Fibroblast of skin of abdomen (primary cell): ENCODE measurements at regions not wholly inside any gene's neighbourhood (a gene's known extent, or its start where the extent isn't known, plus 50 kb on each side); places are given as distances from the start of the nearest gene placed in this dataset.

Experiments
- DNase-seq: peaks from one replicate; pipeline ENCODE4 v3.0.0-alpha.2; 2013

- DNase-seq = no peak
Observed at GRCh38 chr4:89665662-89666061, 171.3 kb downstream of the SNCA start.

GRCh38 chr4:89664521-89664920 lies 172.4 kb downstream of the SNCA start:
- DNase-seq = no peak

DNA sequence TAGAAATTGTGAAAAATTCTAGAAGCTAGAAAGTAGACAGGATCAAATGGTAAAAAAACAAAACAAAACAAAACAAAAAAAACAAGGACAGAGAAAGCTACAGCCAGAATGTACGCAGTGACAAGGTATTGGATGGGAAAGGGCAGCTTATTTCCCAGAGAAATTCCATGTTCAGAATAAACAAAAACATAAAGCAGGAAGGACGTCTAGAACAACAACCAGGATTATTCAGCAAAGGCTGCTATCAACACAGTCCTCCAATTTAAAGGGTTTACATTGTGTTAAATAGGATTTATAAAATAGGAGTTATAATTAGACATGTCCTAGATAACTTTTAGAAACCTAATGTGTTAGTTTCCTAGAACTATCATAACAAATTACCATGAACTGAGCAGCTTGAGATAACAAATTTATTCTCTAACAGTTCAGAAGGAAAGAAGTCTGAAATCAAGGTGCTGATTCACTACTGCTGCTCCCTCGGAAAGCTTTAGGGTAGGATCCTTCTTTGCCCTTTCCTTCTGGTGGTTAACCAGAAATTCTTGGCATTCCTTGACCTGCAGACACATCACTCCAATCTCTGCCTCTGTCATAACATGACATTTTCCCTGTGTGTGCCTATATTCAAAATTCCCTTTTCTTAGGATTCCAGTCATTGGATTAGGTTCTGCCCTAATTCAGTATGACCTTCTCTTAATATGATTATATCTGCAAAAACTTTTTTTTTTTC lies 175.6 kb downstream of the SNCA start:
- peak; percentile 73 for DNase-seq

GRCh38 chr4:89660444-89661172 lies 176.4 kb downstream of the SNCA start:
- DNase-seq = no peak

DNA sequence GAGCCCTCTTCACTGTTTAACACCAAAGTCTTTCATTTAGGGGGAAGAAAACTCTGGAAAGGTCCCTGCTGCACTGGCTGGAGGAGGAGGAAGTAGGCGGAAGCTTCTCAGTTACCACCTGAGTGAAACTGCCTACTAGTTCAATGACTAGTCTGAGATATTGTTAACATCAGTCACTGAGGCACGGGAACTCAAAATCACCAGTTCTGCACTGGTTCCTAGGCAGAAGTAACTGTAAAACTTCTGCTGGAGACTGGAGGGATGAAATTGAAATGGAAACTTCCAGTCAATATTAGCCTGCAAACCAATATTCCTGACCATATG lies 178.3 kb downstream of the SNCA start:
- no peak for DNase-seq

DNA sequence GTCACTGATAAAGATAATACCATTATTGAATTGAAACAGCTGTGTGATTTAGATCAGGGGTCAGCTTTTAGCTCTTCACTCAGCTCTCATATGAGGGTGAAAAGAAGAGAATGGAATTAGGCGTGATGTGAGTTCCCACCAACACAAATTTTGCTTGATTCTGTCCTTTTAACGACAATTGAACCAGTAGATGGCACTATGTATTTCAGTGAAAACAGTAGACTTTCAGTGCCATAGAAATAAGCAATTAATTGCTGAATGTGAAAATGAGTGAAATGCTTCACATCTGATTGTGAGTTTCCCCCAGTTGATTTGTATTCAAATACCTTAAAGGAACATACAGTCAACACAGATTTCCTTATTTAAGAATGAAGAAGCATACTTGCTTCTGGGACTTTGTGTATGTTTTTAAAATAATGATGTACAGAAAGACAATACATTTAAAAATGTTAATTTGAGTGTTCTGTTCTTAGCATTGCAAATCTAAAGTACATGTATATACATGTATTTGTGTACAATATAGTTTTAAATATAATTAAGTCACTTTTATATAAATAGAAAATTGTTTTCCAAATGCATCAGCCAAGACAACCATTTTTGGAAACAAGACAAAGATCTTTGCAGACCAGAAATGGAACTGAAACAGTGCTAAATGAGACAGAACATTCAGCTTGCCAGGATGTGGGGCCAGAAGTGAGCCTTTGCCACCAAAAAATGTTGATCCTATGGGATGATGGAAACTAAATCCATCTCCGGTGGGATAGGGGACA lies 178.8 kb downstream of the SNCA start:
- peak; percentile 29 for DNase-seq

DNA sequence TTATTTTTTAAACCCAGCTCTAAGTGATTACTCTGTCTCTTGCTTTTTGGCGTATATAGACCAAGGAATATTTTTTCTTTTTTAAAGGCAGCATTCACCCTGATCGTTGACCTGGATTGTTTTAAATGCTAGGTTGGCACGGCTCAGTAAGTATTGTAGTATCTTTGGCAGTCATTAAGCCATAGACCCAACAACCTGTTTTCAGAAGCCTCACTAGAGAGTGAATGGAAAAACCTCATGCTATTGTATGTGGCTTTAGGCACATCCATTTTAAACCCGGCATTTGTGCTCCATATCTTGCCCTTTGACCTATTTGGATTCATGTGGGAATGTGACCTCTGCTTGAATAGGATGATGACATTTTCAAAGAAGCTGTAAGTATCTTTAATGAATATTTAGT lies 183.9 kb downstream of the SNCA start:
- no peak for DNase-seq

- no peak for DNase-seq
Observed at GRCh38 chr4:89645482-89645881, 191.5 kb downstream of the SNCA start.

DNA sequence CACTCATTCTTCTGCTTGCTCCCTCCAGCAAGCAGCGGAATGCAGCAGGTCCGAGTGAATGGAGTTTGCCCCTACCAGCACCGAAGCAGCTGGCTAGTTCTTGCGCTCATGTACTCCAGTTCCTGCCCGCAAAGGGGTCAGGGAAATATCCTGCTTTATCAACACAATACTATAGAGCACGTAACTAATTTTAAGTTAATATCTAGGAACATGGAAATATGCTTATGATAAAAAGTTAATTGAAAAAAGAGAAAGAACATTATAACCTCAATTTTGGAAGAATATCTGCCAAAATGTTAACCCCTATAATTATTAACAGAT lies 195.6 kb downstream of the SNCA start:
- DNase-seq = no peak

- DNase-seq = peak; percentile 62
Observed at GRCh38 chr4:89640620-89641366, 196.2 kb downstream of the SNCA start.

DNA sequence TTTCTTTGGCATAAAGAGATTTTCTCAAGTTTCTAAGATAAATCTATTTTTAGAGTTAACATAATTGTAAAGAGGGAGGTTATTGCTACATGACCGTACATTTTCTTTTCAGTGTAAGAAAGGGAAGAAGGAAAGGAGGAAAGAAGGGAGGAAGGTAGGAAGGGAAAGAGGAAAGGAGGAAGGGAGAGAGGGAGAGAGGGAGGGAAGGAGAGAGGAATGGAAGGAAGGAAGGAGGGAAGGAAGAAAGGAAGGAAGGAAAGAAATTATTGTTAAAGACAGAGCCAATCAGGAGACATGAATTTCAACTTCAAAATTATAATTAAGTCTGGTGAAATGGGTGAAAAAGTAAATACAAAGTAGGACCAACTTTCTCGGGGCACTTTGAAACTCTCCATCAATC lies 197.6 kb downstream of the SNCA start:
- DNase-seq = no peak

DNA sequence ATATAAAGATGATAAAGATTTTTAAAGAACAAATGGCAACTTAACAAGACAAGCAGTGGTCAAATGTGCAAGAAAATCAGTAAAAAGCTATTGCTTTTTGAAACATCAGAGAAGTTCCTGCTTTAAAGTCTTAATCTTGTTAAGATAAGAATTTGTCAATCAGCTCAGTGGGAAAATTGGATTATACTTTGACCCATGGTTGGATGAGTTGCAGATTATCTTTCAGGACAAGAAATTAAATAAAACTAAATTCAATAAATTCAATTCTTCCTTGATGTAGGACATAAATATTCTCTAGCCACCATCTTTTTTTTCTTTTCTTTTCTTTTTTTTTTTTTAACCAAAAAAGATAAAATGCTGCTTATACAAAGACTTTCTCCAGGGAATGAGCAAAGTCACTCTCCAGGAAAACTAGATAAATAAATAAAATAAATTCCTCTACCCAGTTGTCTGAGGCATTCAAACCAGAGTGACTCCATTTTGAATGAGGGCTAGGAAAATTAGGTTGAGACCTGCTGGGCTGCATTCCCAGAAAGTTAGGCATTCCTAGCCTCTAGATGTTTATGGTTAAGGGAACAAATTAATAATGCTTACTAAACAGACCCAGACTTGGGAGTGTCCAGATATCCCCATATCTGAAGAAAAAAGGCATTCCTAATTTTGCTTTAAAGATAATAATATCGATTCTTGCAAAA lies 211.2 kb downstream of the SNCA start:
- no peak for DNase-seq

DNA sequence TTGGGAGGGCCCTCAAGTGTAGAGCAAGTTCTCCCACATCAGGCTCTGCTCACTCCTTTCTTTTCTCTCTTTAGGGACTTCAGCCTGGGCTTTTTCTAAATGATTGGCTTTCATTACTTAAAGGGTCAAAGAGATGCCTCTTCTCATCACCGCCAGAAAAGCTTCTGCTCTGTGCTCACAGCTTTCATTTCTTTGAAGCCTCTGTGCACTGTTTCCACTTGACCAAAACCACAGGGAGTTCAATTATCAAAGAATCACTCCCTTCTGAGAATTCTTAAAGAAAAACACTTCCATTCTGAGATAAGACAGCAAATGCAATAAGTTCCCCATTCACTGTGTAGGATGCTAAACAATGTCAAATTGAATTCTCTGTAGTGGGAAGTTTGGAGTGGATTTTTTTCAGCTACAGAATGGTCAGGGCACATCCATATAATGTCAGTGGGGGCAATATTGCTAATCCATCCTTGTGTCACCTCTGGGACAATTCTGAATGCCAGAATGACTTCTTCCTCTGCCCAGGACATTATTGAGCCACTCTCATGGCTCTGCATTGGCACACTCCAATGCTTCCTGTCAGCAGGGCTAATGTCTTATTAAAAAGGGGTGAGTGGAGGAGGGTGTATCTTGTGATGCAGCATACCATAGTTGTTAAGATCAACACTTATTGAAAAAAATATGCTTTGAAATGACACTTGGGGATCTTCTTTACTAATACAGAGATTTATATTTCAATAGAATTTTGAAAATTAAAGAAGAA lies 217.6 kb downstream of the SNCA start:
- DNase-seq = no peak

DNA sequence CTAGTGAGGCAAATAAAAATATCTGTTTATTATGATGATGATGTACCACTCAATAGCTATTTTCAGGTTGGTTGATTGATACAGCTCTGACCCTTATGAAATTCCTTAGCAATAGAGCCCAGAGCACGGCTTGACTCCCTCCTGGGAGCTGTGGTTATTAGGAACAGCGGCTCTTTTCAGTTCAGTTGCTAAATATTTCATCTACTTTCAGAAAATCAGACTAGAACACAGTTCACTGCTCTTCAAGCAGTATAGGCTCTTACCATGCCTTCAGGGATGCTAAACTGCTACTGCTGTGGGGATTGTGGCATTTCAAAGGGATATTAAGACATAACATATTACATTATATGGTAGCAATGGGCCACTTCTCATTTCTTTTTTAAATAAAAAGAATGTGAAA lies 218.8 kb downstream of the SNCA start:
- no peak for DNase-seq

DNA sequence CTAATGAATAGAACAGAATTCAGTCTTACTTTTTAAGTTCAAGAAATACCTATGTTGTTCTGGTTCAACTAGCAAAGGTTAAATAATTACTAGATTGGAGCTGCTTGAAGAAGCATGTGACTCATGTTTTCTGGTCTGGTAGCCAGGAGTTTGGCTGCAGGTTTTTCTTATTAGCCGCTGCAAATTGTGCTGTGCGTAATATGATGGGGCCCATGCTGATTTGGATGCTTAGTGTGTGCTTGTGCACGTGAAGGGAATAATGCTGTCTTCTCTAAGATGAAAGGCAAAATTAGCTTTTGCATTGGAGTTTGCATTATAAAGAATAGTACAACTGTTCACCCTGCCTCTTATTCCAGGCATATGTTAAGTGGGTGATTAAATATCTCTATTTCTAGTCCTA lies 219.6 kb downstream of the SNCA start:
- peak; percentile 14 for DNase-seq

- no peak for DNase-seq
Observed at GRCh38 chr4:89616382-89616781, 220.6 kb downstream of the SNCA start.

DNA sequence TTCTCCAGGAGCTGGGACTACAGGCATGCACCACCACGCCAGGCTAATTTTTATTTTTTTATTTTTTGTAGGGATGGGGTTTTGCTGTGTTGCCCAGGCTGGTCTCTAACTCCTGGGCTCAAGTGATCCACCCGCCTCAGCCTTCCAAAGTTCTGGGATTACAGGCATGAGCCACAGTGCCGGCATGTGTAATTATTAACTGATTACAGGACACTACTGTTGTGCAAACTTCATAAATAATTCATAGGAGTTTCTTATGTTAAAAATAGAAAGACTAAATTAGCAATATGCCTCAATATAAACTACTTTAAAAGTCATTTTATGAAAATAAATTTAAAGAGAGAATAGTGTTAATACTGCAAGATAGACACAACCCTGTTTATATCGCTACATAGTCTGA lies 221.9 kb downstream of the SNCA start:
- DNase-seq = no peak

DNA sequence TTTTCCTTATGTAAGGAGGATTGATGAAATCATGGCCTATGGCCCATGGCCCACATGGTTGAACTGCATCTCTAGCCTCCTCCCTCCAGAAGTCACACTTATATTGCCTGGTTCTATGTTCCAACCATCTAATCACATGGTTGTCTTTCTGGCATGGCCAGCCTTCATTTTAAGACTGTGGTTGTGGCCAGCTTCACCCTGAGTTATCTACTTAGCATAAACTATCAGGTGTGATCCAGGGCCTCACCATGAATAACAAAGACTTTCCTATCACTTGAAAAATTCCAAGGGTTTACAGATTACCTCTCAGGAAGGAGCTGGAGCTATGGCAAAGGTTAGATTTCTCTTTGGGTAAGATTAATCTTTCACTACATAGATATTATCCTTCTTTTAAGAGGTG lies 222.8 kb downstream of the SNCA start:
- DNase-seq = no peak

- no peak for DNase-seq
Observed at GRCh38 chr4:89610236-89610635, 226.7 kb downstream of the SNCA start.

GRCh38 chr4:89609756-89610155 lies 227.2 kb downstream of the SNCA start:
- DNase-seq = no peak

DNA sequence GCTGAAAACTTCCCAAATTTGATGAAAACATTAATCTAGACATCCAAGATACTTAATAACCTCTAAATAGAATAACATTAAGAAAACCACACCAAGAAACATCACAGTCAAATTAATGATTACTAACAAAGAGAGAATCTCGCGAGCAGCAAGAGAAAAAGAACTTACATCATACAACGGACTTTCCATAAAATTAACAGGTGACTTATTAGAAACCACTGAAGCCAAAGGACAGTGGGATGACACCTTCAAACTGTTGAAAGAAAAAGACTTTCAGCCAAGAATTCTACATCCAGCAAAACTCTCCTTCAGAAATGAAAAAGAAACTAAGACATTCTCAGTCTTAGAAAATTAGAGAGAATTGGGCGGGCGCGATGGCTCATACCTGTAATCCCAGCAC lies 232.0 kb downstream of the SNCA start:
- no peak for DNase-seq

GRCh38 chr4:89599026-89599425 lies 237.9 kb downstream of the SNCA start:
- DNase-seq = no peak
